A549 (cell line): ENCODE measurements at regions not wholly inside any gene's neighbourhood (a gene's known extent, or its start where the extent isn't known, plus 50 kb on each side); places are given as distances from the start of the nearest gene placed in this dataset.

ENCODE experiments used
- ATAC-seq, 2 experiments: fragments of 200-7000 bp in 1 of 2; fragments of >200 bp in 1 of 2; cut with Nextera tagmentation in 1 of 2; cut with Tn5 transposase in 1 of 2; 3 replicates each; pipeline versions ENCODE4 v1.8.0 to v1.9.1; 2018 to 2020; ENCODE audit warnings: mild to moderate bottlenecking in 1 of 2, moderate library complexity in 1 of 2
- CTCF ChIA-PET: fragments of 300-600 bp; sonication (Branson Sonifier 250); formaldehyde crosslinking; extraction: SDS; loops from one replicate; lab custom pipeline; 2021; ENCODE audit warnings: antibody characterized with exemption, inconsistent platforms; lab: Yijun Ruan, JAX
- POLR2A ChIA-PET: fragments of 350-600 bp; formaldehyde crosslinking; extraction: SDS; loops from one replicate; lab custom pipeline; 2021; ENCODE audit warnings: antibody characterized with exemption, inconsistent platforms; lab: Yijun Ruan, JAX
- DNase-seq, 2 experiments: peaks; one replicate each; pipeline versions ENCODE4 v3.0.0 to v3.0.0-alpha.2; 2011 to 2016; ENCODE audit warnings: low read depth in 1 of 2, low spot score in 1 of 2
- FAIRE-seq: peaks from 2 replicates; lab custom pipeline; 2011; peaks lifted over from hg19 to GRCh38; lab: Jason Lieb, UNC
- H3K27ac ChIP-seq, 2 experiments: fragments of >200 bp; sonication (Bioruptor Twin); formaldehyde crosslinking; 3 replicates each; pipeline ENCODE4 v1.5.1; 2016 to 2017
- H3K4me1 ChIP-seq: fragments of >200 bp; sonication (Bioruptor Twin); formaldehyde crosslinking; 3 replicates; pipeline ENCODE4 v1.6.1; 2016
- H3K4me2 ChIP-seq: fragments of >200 bp; sonication (Bioruptor Twin); formaldehyde crosslinking; 3 replicates; pipeline ENCODE4 v1.6.1; 2016
- H3K4me3 ChIP-seq: fragments of >200 bp; sonication (Bioruptor Twin); formaldehyde crosslinking; 3 replicates; pipeline ENCODE4 v1.5.1; 2016
- H3K9me3 ChIP-seq: fragments of >200 bp; sonication (Bioruptor Twin); formaldehyde crosslinking; 3 replicates; pipeline ENCODE4 v1.6.1; 2016
- BHLHE40 ChIP-seq: IDR thresholded peaks from 2 replicates; pipeline ENCODE4 v1.6.1; 2012; ENCODE audit warnings: low read depth, low read length, inconsistent platforms
- CBX2 ChIP-seq: fragments of 200-600 bp; sonication (generic); IDR thresholded peaks from 2 replicates; pipeline ENCODE4 v1.6.1; 2016; ENCODE audit warnings: low read depth, mild to moderate bottlenecking, borderline replicate concordance
- EHMT2 ChIP-seq: fragments of 200-600 bp; sonication (generic); IDR thresholded peaks from 2 replicates; pipeline ENCODE4 v1.6.1; 2016; ENCODE audit warnings: antibody characterized with exemption, low read depth, mild to moderate bottlenecking, moderate library complexity
- GATA3 ChIP-seq: IDR thresholded peaks from 2 replicates; pipeline ENCODE4 v1.6.1; 2012; ENCODE audit warnings: borderline replicate concordance
- HDAC2 ChIP-seq: fragments of 200-600 bp; sonication (generic); IDR thresholded peaks from 2 replicates; pipeline ENCODE4 v1.6.1; 2016
- KDM5A ChIP-seq: fragments of 200-600 bp; sonication (generic); IDR thresholded peaks from 2 replicates; pipeline ENCODE4 v1.6.1; 2016; ENCODE audit warnings: antibody characterized with exemption, mild to moderate bottlenecking
- NFE2L2 ChIP-seq: fragments of 150-350 bp; conservative IDR thresholded peaks from 2 replicates; pipeline ENCODE4 v1.6.1; 2014; ENCODE audit warnings: low read length
- NR3C1 ChIP-seq: fragments of >200 bp; sonication (Bioruptor Twin); formaldehyde crosslinking; IDR thresholded peaks from 3 replicates; pipeline ENCODE4 v1.6.1; 2017
- POLR2AphosphoS2 ChIP-seq: conservative IDR thresholded peaks from 2 replicates; pipeline ENCODE4 v1.6.1; 2012; ENCODE audit warnings: low read length, improper control_type of control experiment, inconsistent platforms
- RARB ChIP-seq: fragments of 250-450 bp; sonication (Bioruptor Pico); IDR thresholded peaks from 2 replicates; pipeline ENCODE4 v1.8.0; 2021; ENCODE audit warnings: mild to moderate bottlenecking, moderate library complexity
- RFX5 ChIP-seq: fragments of 450-650 bp; IDR thresholded peaks from 2 replicates; pipeline ENCODE4 v1.7.1; 2014; ENCODE audit warnings: antibody characterized with exemption, mild to moderate bottlenecking, moderate library complexity
- TP53 ChIP-seq: fragments of 250-450 bp; sonication (Bioruptor Pico); IDR thresholded peaks from 2 replicates; pipeline ENCODE4 v1.5.0; 2021; ENCODE audit warnings: mild to moderate bottlenecking, moderate library complexity
- ZFP36 ChIP-seq: fragments of 450-650 bp; IDR thresholded peaks from 2 replicates; pipeline ENCODE4 v1.6.1; 2014; ENCODE audit warnings: borderline replicate concordance; ENCODE audit not compliant: partially characterized antibody
- ZSCAN20 ChIP-seq: fragments of 250-450 bp; sonication (Bioruptor Pico); IDR thresholded peaks from 2 replicates; pipeline ENCODE4 v1.8.0; 2022; ENCODE audit warnings: mild to moderate bottlenecking, moderate library complexity
- WGBS: methylation state at CpG from one replicate; pipeline ENCODE4 v1.1.6; 2017; ENCODE audit errors: missing lambda C conversion rate; 5-methylcytosine and 5-hydroxymethylcytosine counted together
- TF ChIP-seq, protein P1 (sequence below): fragments of >200 bp; sonication (Bioruptor Twin); formaldehyde crosslinking; IDR thresholded peaks from 3 replicates; pipeline ENCODE4 v1.5.1; 2016
- TF ChIP-seq, protein P2 (sequence below): fragments of 250-450 bp; sonication (Bioruptor Pico); IDR thresholded peaks from 2 replicates; pipeline ENCODE4 v1.5.0; 2021; ENCODE audit warnings: mild to moderate bottlenecking, moderate library complexity, borderline replicate concordance
- TF ChIP-seq, protein P3 (sequence below): fragments of 200-600 bp; sonication (generic); IDR thresholded peaks from 2 replicates; pipeline ENCODE4 v1.6.1; 2016; ENCODE audit warnings: antibody characterized with exemption, mild to moderate bottlenecking, moderate library complexity
- TF ChIP-seq, protein P4 (sequence below): IDR thresholded peaks from 2 replicates; pipeline ENCODE4 v1.6.1; 2012
- TF ChIP-seq, protein P5 (sequence below): fragments of 450-650 bp; IDR thresholded peaks from 2 replicates; pipeline ENCODE4 v1.6.1; 2014; ENCODE audit warnings: antibody characterized with exemption

DNA sequence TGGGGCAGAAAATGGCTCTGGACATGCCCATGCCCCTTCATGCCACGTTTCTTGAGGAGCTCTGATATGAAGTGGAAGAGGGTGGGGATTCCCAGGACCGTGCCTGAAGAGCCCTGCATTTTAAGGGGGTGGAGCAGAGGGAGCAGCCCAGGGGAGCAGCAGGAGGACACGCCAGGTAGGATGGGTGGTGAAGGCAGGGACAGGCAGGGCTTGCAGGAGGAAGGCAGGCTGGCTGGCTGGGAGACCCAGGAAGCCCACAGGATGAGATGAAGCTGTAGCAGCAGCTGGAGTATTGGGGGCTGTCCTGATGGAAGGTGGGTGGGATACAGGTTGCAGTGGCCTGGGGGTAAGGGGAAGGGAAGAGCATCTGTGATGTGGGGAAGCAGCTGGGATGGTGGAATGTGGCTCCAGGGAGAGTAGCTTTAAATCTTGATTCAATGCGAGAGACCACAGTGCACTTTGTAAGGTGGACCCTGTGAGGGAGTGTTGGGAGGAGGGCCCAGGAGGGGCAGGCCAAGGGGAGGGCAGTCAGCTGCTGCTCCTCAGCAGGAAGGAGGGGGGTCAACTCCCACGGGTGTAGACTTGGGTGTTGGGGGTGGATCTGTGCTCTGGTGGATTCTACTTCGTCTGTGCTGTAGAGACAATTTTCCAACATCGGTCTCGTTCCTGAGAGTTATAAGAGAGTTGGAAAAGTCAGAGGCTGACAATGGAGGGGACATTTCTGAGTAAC lies 242.6 kb upstream of the IRX4 start:
- ATAC-seq (no peak), FAIRE-seq (no peak), DNase-seq (no peak)
- Histone ChIP-seq H3K4me1 (no peaks in the 10 kb centered on the region), H3K27ac (no peak overlapping the region), H3K4me2 (no peak overlapping the region), H3K9me3 (peaks cover 4% of the 10 kb centered on the region; the same call in 1 of the 3 replicates), H3K4me3 (no peak overlapping the region)
- ChIA-PET POLR2A (no interaction called here), CTCF (no interaction called here)
- TF ChIP-seq, protein P1, sequence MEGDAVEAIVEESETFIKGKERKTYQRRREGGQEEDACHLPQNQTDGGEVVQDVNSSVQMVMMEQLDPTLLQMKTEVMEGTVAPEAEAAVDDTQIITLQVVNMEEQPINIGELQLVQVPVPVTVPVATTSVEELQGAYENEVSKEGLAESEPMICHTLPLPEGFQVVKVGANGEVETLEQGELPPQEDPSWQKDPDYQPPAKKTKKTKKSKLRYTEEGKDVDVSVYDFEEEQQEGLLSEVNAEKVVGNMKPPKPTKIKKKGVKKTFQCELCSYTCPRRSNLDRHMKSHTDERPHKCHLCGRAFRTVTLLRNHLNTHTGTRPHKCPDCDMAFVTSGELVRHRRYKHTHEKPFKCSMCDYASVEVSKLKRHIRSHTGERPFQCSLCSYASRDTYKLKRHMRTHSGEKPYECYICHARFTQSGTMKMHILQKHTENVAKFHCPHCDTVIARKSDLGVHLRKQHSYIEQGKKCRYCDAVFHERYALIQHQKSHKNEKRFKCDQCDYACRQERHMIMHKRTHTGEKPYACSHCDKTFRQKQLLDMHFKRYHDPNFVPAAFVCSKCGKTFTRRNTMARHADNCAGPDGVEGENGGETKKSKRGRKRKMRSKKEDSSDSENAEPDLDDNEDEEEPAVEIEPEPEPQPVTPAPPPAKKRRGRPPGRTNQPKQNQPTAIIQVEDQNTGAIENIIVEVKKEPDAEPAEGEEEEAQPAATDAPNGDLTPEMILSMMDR: no peak
- TF ChIP-seq GATA3 (no peak), RARB (CRISPR knock-in tag) (no peak), NR3C1 (no peak), TP53 (CRISPR knock-in tag) (no peak), BHLHE40 (no peak), HDAC2 (no peak), POLR2AphosphoS2 (no peak), KDM5A (no peak), RFX5 (no peak), EHMT2 (no peak), ZFP36 (no peak), ZSCAN20 (CRISPR knock-in tag) (no peak), NFE2L2 (no peak), CBX2 (no peak)
- TF ChIP-seq, protein P2, sequence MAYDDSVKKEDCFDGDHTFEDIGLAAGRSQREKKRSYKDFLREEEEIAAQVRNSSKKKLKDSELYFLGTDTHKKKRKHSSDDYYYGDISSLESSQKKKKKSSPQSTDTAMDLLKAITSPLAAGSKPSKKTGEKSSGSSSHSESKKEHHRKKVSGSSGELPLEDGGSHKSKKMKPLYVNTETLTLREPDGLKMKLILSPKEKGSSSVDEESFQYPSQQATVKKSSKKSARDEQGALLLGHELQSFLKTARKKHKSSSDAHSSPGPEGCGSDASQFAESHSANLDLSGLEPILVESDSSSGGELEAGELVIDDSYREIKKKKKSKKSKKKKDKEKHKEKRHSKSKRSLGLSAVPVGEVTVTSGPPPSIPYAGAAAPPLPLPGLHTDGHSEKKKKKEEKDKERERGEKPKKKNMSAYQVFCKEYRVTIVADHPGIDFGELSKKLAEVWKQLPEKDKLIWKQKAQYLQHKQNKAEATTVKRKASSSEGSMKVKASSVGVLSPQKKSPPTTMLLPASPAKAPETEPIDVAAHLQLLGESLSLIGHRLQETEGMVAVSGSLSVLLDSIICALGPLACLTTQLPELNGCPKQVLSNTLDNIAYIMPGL (CRISPR knock-in tag): no peak
- TF ChIP-seq, protein P3, sequence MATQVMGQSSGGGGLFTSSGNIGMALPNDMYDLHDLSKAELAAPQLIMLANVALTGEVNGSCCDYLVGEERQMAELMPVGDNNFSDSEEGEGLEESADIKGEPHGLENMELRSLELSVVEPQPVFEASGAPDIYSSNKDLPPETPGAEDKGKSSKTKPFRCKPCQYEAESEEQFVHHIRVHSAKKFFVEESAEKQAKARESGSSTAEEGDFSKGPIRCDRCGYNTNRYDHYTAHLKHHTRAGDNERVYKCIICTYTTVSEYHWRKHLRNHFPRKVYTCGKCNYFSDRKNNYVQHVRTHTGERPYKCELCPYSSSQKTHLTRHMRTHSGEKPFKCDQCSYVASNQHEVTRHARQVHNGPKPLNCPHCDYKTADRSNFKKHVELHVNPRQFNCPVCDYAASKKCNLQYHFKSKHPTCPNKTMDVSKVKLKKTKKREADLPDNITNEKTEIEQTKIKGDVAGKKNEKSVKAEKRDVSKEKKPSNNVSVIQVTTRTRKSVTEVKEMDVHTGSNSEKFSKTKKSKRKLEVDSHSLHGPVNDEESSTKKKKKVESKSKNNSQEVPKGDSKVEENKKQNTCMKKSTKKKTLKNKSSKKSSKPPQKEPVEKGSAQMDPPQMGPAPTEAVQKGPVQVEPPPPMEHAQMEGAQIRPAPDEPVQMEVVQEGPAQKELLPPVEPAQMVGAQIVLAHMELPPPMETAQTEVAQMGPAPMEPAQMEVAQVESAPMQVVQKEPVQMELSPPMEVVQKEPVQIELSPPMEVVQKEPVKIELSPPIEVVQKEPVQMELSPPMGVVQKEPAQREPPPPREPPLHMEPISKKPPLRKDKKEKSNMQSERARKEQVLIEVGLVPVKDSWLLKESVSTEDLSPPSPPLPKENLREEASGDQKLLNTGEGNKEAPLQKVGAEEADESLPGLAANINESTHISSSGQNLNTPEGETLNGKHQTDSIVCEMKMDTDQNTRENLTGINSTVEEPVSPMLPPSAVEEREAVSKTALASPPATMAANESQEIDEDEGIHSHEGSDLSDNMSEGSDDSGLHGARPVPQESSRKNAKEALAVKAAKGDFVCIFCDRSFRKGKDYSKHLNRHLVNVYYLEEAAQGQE: no peak
- TF ChIP-seq, protein P4, sequence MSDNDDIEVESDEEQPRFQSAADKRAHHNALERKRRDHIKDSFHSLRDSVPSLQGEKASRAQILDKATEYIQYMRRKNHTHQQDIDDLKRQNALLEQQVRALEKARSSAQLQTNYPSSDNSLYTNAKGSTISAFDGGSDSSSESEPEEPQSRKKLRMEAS: no peak
- TF ChIP-seq, protein P5, sequence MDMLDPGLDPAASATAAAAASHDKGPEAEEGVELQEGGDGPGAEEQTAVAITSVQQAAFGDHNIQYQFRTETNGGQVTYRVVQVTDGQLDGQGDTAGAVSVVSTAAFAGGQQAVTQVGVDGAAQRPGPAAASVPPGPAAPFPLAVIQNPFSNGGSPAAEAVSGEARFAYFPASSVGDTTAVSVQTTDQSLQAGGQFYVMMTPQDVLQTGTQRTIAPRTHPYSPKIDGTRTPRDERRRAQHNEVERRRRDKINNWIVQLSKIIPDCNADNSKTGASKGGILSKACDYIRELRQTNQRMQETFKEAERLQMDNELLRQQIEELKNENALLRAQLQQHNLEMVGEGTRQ: no peak
- 23% methylated on average over 8 of the region's 8 CpGs for WGBS
